HL-60 (cell line): ENCODE measurements at regions not wholly inside any gene's neighbourhood (a gene's known extent, or its start where the extent isn't known, plus 50 kb on each side); places are given as distances from the start of the nearest gene placed in this dataset.

Experiments
- CTCF ChIP-seq: IDR thresholded peaks from one replicate; pipeline ENCODE4 v1.5.1; 2011; ENCODE audit warnings: low read length, control low read depth, inconsistent platforms; ENCODE audit not compliant: insufficient read depth
- GABPA ChIP-seq: IDR thresholded peaks from 2 replicates; pipeline ENCODE4 v1.6.1; 2012; ENCODE audit warnings: low read depth
- POLR2AphosphoS5 ChIP-seq: IDR thresholded peaks from 2 replicates; pipeline ENCODE4 v1.6.1; 2012; ENCODE audit warnings: low read depth
- REST ChIP-seq: IDR thresholded peaks from 2 replicates; pipeline ENCODE4 v1.6.1; 2012; ENCODE audit warnings: low read depth; ENCODE audit not compliant: insufficient replicate concordance
- SPI1 ChIP-seq: IDR thresholded peaks from 2 replicates; pipeline ENCODE4 v1.6.1; 2012; ENCODE audit warnings: low read depth, mild to moderate bottlenecking, borderline replicate concordance

- TF ChIP-seq CTCF (no peak), POLR2AphosphoS5 (no peak), REST (no peak), GABPA (no peak), SPI1 (no peak)
Observed at GRCh38 chr15:96966554-96966953, 636.1 kb downstream of the NR2F2 start.
